ENCODE measurements at regions not wholly inside any gene's neighbourhood (a gene's known extent, or its start where the extent isn't known, plus 50 kb on each side); places are given as distances from the start of the nearest gene placed in this dataset.

DNA sequence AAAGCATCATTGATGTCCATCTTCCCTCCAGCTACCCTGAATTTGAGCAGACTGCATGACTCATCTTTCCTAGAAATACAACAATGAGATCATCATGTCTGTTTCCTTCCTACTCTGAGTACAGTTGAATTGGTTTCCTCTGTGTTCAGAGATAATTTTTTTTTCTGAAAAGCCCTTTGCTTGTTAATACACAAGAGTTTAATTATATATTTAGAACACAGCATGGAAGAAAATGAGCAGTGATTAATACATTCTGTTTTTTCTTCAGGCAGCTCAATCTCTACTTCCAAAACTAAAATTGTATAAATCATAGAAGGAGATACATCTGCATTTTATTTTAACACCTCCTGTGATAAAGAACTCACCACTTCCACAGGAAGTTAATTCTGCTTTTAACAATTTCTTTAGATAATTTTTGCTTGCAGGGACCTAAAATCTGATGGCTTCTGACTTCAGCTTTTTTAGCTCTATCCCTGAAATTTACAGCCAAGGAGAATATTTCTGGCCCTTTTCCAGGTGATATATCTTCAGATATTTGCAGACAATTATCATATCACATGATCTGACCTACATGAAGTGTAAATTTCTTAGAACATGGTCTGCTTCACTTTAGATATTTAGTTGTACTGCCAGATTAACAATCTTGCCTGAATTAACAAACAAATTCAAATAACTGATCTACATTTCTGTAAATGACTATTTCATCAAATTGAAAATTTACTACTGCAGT is 249.0 kb downstream of the TRIB2 start:
- TF ChIP-seq, protein P1, sequence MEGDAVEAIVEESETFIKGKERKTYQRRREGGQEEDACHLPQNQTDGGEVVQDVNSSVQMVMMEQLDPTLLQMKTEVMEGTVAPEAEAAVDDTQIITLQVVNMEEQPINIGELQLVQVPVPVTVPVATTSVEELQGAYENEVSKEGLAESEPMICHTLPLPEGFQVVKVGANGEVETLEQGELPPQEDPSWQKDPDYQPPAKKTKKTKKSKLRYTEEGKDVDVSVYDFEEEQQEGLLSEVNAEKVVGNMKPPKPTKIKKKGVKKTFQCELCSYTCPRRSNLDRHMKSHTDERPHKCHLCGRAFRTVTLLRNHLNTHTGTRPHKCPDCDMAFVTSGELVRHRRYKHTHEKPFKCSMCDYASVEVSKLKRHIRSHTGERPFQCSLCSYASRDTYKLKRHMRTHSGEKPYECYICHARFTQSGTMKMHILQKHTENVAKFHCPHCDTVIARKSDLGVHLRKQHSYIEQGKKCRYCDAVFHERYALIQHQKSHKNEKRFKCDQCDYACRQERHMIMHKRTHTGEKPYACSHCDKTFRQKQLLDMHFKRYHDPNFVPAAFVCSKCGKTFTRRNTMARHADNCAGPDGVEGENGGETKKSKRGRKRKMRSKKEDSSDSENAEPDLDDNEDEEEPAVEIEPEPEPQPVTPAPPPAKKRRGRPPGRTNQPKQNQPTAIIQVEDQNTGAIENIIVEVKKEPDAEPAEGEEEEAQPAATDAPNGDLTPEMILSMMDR (IDR thresholded peaks at IDR 0.05), result no peak
- TF ChIP-seq POLR2AphosphoS5 (IDR thresholded peaks at IDR 0.05), result no peak

Data from suprapubic skin (tissue), 3 donors.